ENCODE measurements at regions not wholly inside any gene's neighbourhood (a gene's known extent, or its start where the extent isn't known, plus 50 kb on each side); places are given as distances from the start of the nearest gene placed in this dataset.

DNA sequence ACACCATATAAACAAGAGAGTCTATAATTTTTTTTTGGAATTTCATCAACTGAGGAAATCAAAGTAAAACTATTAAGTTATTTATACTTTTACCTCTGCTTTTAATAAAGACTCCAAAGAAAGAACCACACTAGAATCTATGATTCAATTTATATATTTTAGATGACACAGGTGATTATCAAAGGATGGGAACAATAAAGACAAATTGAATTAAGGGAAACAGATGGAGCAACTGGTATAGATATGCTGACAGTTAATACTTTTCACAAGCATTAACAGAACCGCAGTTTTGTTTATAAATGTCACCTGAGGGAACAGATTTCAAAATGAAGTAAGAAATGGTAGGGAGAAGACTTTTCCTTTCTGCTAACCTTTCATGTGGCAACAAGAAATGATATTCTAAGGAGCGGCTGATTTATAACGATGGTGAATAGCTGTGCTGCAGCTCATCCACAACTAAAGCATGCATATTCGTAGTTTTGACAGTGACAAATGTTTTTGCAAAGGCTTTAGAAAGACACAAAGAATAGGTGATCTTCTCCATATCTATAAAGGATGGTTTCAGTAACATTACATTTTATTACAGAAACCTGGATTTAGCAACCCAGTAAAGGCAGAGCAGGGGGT lies 1502.9 kb upstream of the RAG2 start:
- H3K9ac ChIP-seq (ENCODE audit: extremely low read depth, low read length, poor library complexity, severe bottlenecking): no peak overlapping the region
- H3K27me3 ChIP-seq (ENCODE audit: control insufficient read depth, insufficient read depth, low read length, poor library complexity, severe bottlenecking): no peaks in the 10 kb centered on the region
- H3K4me1 Mint-ChIP-seq: no peaks in the 10 kb centered on the region
- no peaks in the 10 kb centered on the region for H3K36me3 ChIP-seq (ENCODE audit: control insufficient read depth, insufficient read depth, low read length)
- peaks cover 8% of the 10 kb centered on the region for H3K9me3 Mint-ChIP-seq
- no peak overlapping the region for H3K4me3 ChIP-seq (ENCODE audit: low read length)
- 85 to 86% methylated on average over 3 to 4 of the region's 4 CpGs for WGBS, 2 experiments (ENCODE audit: insufficient coverage in 1 of 2, insufficient read length in 1 of 2)
- H3K27ac ChIP-seq (ENCODE audit: low read depth, low read length): no peak overlapping the region
- H3K4me1 ChIP-seq (ENCODE audit: control insufficient read depth, insufficient read depth, low read length): no peaks in the 10 kb centered on the region
- H3K4me3 Mint-ChIP-seq: no peak overlapping the region
- H3K27ac Mint-ChIP-seq: no peak overlapping the region
- H3K9me3 ChIP-seq (ENCODE audit: control insufficient read depth, low read length): no peaks in the 10 kb centered on the region
- no peak for DNase-seq
- no peaks in the 10 kb centered on the region for H3K36me3 Mint-ChIP-seq (ENCODE audit: low read depth)
- H3K27me3 Mint-ChIP-seq (ENCODE audit: insufficient read depth): no peaks in the 10 kb centered on the region
- TF ChIP-seq, protein P1, sequence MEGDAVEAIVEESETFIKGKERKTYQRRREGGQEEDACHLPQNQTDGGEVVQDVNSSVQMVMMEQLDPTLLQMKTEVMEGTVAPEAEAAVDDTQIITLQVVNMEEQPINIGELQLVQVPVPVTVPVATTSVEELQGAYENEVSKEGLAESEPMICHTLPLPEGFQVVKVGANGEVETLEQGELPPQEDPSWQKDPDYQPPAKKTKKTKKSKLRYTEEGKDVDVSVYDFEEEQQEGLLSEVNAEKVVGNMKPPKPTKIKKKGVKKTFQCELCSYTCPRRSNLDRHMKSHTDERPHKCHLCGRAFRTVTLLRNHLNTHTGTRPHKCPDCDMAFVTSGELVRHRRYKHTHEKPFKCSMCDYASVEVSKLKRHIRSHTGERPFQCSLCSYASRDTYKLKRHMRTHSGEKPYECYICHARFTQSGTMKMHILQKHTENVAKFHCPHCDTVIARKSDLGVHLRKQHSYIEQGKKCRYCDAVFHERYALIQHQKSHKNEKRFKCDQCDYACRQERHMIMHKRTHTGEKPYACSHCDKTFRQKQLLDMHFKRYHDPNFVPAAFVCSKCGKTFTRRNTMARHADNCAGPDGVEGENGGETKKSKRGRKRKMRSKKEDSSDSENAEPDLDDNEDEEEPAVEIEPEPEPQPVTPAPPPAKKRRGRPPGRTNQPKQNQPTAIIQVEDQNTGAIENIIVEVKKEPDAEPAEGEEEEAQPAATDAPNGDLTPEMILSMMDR (conservative IDR thresholded peaks at IDR 0.05): no peak

DNA sequence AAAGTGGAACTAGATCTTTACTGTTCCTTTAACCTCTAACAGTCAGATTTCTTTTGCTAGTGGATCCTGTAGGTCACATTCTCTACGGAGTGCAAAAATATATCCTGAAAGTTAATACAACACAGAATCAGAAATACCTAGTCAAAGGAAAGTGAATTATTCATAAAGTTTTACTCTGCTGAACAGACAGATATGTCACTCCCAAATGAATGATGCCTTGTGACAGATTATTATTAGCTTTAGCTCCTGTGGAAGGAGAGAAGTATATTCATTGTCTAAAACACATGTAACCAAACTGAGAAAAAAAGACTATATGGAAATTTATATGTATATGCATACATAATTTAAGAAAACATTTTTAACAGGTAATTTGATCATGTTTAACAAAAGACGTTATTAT lies 1497.2 kb upstream of the RAG2 start:
- Mint-ChIP-seq H3K4me1 (no peaks in the 10 kb centered on the region), H3K36me3 (ENCODE audit: low read depth) (no peaks in the 10 kb centered on the region), H3K27me3 (ENCODE audit: insufficient read depth) (no peaks in the 10 kb centered on the region), H3K27ac (no peak overlapping the region), H3K4me3 (no peak overlapping the region), H3K9me3 (peaks cover 13% of the 10 kb centered on the region)
- Histone ChIP-seq H3K4me3 (ENCODE audit: low read length) (no peak overlapping the region), H3K9ac (ENCODE audit: extremely low read depth, low read length, poor library complexity, severe bottlenecking) (no peak overlapping the region), H3K9me3 (ENCODE audit: control insufficient read depth, low read length) (peaks cover 7% of the 10 kb centered on the region), H3K27me3 (ENCODE audit: control insufficient read depth, insufficient read depth, low read length, poor library complexity, severe bottlenecking) (no peaks in the 10 kb centered on the region), H3K4me1 (ENCODE audit: control insufficient read depth, insufficient read depth, low read length) (no peaks in the 10 kb centered on the region), H3K27ac (ENCODE audit: low read depth, low read length) (no peak overlapping the region), H3K36me3 (ENCODE audit: control insufficient read depth, insufficient read depth, low read length) (no peaks in the 10 kb centered on the region)
- TF ChIP-seq, protein P1 (conservative IDR thresholded peaks at IDR 0.05): no peak
- DNase-seq: no peak
- 100% methylated on average over 1 to 2 of the region's 2 CpGs for WGBS, 2 experiments (ENCODE audit: insufficient coverage in 1 of 2, insufficient read length in 1 of 2)

DNA sequence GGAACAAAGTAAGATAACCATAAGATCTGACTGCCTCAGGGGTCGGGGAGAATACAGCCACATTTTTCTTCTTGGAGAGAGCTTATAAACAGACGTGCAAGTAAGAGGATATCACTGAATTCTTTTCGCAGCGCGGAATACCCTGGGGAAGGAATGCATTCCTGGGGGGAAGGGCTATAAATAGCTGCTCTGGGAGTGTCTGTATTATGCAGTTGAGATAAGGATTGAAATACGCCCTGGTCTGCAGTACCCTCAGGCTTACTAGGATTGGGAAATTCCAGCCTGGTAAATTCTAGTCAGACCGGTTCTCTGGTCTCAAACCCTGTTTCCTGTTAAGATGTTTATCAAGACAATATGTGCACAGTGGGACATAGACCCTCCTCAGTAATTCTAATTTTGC lies 1491.7 kb upstream of the RAG2 start:
- Mint-ChIP-seq H3K9me3 (peaks cover 18% of the 10 kb centered on the region), H3K36me3 (ENCODE audit: low read depth) (no peaks in the 10 kb centered on the region), H3K4me1 (no peaks in the 10 kb centered on the region), H3K27ac (no peak overlapping the region), H3K27me3 (ENCODE audit: insufficient read depth) (no peaks in the 10 kb centered on the region), H3K4me3 (no peak overlapping the region)
- Histone ChIP-seq H3K27ac (ENCODE audit: low read depth, low read length) (no peak overlapping the region), H3K27me3 (ENCODE audit: control insufficient read depth, insufficient read depth, low read length, poor library complexity, severe bottlenecking) (no peaks in the 10 kb centered on the region), H3K9ac (ENCODE audit: extremely low read depth, low read length, poor library complexity, severe bottlenecking) (no peak overlapping the region), H3K4me3 (ENCODE audit: low read length) (no peak overlapping the region), H3K36me3 (ENCODE audit: control insufficient read depth, insufficient read depth, low read length) (no peaks in the 10 kb centered on the region), H3K9me3 (ENCODE audit: control insufficient read depth, low read length) (peaks cover 22% of the 10 kb centered on the region), H3K4me1 (ENCODE audit: control insufficient read depth, insufficient read depth, low read length) (no peaks in the 10 kb centered on the region)
- DNase-seq: no peak
- TF ChIP-seq, protein P1 (conservative IDR thresholded peaks at IDR 0.05): no peak
- 67 to 87% methylated on average over 2 to 7 of the region's 7 CpGs for WGBS, 2 experiments (ENCODE audit: insufficient coverage in 1 of 2, insufficient read length in 1 of 2)
